ENCODE measurements at regions not wholly inside any gene's neighbourhood (a gene's known extent, or its start where the extent isn't known, plus 50 kb on each side); places are given as distances from the start of the nearest gene placed in this dataset.

GRCh38 chr1:30253807-30254440 is 469.5 kb downstream of the MATN1 start:
- DNase-seq (ENCODE audit: low read depth in 2 of 2) = no peak

DNA sequence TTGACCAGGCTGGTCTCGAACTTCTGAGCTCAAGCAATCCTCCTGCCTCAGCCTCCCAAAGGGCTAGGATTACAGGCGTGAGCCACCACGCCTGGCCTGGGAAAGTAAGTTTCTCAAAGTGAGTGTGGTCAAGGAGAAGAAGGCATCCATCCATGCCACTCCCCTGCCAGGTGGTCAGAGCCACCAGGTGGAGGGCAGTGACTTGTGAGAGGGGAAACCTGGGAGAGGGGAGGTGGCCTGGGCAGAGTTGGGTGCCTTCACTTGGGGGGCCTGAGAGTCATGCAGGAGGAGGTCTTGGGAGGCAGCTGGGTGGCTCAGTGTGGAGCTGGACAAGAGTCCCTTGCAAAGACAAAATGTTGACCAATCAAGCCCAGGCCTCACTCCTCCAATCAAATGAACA is 470.0 kb downstream of the MATN1 start:
- DNase-seq (ENCODE audit: low read depth in 2 of 2) = no peak

DNA sequence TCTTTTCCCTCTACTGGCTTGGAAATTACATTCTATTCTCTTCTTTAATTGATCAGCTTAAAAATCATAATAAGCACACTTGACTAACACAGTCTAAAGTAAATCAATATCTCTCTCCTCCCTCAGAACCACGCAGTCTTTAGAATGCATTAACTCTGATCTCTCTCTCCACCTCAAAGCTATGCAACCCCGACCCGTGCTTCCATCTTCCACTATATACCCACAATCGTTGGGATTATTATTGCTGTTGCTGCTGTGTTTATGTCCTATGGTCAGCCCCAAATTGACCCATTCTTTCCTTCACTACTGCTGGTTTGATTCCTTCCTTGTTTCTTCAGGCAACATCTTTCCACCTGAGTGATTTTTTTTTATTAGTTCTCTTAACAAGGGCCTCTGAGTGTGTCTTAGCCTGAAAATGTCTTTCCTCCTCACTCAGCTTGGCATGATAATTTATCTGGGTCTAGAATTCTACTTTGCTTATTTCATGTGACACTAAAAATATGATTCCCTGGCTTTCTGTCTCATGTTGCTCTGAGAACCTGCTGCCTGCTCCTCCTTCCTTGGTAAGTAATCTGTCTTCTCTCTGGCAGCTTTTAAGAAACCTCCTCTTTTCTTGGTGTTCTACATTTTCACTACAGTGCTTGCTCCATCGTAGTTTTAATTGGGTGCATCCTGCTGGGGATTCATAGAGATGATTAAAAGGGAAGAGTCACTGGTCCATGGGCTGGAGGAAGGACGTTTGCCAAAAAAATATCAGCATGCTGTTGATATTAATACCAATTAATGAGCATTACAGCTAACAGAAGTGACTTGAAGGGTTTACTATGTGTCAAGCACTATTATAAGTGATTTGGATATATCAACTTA is 472.2 kb downstream of the MATN1 start:
- DNase-seq (ENCODE audit: low read depth in 2 of 2) = no peak

GRCh38 chr1:30250338-30250983 is 472.9 kb downstream of the MATN1 start:
- DNase-seq (ENCODE audit: low read depth in 2 of 2) = no peak

- DNase-seq (ENCODE audit: low read depth in 2 of 2) = no peak
Measured at GRCh38 chr1:30249446-30250337, 473.7 kb downstream of the MATN1 start.

DNA sequence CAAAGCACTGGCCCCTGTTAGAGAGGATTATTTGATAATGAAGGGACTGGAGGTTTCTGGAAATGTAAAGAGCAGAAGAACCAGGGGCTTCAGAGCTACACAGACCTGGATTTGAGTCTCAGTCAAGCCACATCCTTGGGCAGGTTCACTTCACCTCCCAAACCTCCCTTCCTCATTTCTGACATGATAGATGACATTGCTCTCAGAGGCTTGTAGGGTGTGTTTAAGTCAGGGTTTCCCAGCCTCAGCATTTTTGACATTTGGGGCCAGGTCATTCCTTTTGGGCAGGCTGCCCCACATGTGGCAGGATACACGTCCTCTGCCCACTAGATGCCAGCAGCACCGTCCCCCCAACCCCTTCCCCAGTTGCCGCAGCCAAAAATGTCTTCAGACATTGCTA is 474.6 kb downstream of the MATN1 start:
- DNase-seq (ENCODE audit: low read depth in 2 of 2) = no peak

GRCh38 chr1:30248373-30248772 is 475.0 kb downstream of the MATN1 start:
- DNase-seq (ENCODE audit: low read depth in 2 of 2) = no peak

- DNase-seq (ENCODE audit: low read depth in 2 of 2) = no peak
Measured at GRCh38 chr1:30244801-30245200, 478.6 kb downstream of the MATN1 start.

DNA sequence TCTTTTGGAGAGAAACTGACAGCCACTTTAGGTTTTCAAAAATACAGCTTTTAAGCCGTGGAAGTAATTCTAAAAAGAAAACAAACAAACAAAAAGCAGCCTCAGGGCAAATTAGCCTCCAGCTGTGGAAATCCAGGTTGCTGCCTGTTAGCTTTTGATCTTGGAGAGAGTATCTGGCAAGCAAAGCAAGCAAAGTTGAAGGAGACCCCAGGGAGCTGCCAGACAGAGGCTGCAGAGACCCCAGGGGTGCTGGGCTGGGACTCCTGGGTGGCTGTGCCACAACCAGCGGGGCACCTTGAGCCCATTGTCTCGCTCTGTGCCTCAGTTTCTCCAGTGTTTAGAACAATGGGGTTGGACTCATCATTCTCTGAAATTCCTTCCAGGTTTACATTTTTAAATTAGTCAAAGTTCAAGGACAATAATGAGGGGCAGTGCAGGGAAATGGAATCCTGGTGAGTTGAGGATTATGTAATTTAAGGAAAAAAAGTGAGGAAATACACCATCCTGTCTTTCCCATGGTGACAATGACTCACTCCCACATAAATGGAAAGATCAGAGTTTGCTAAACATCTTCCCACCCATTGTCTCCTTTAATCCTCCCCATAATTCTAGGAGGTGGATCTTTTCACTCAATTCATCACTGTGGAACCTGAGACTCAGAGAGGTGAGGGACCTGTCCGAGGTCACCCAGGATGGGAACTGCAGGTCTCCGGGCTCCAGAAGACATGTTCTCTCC is 480.5 kb downstream of the MATN1 start:
- DNase-seq (ENCODE audit: low read depth in 2 of 2) = no peak

DNA sequence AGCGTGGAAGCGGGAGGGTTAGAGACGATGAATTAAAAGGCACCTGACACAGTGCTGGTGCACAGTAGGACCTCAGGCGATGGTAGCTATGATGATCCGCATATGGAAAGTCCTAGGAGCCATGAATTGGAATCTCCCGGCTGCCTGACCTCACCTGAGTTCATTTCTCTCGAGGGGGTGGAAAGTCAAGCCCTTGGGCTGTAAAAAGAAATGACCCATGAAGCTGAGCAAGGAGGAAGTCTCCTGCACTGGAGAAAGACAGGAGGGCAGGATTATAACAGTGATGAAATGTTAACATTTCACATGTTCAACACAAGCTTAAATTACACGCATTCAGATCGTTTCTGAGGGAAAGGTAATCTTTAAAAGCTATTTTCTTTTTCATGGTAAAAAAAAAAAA is 481.2 kb downstream of the MATN1 start:
- no peak for DNase-seq (ENCODE audit: low read depth in 2 of 2)

DNA sequence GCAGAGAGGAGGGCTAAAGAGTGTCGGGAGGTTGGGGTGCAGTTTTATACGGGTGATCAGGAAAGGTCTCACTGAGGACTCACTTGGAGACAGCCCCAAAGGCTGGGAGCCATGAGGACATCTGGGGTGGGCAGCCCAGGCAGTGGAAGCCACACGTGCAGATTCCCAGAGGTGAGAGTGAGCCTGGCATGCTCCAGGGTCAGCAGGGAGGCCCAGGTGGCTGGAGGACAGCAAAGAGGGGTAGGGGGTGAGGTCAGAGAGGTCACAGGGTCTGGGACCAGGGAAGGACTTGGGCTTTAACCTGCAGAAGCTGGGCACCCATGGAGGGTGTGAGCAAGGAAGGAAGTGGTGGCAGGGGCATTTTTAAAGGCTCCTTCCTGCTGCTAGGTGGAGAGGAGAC is 481.7 kb downstream of the MATN1 start:
- no peak for DNase-seq (ENCODE audit: low read depth in 2 of 2)

GRCh38 chr1:30234091-30234490 is 489.3 kb downstream of the MATN1 start:
- DNase-seq (ENCODE audit: low read depth in 2 of 2) = no peak

DNA sequence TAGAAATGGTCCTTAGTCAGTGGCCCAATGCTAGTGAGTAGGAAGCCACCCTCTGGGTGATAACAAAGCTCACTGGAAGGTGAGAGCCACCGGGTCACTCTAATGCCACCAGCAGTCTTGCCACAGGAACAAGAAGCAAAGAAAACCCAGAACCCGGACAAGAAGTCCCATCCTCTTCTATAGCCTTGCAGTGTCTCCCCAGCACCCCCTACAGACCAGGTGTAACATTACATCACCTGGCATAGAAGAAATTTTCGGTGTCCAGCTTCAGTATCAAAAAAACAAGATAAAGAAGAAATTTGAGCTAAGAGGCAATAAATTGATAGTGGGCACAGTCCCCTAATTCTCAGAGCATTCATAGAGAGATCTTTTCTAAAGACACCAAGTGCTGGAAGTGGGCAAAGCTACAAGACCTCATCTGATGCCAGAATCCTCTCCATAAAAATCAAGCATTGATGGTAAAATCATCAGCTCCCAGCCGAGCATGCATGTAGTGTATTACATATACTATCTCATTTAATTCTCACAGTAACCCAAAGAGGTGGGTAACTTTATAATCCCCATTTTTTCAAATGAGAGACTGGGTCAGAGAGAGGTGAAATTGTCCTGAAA is 491.0 kb downstream of the MATN1 start:
- peak in 1 of 2 donors; percentile 18 for DNase-seq (ENCODE audit: low read depth in 2 of 2)

DNA sequence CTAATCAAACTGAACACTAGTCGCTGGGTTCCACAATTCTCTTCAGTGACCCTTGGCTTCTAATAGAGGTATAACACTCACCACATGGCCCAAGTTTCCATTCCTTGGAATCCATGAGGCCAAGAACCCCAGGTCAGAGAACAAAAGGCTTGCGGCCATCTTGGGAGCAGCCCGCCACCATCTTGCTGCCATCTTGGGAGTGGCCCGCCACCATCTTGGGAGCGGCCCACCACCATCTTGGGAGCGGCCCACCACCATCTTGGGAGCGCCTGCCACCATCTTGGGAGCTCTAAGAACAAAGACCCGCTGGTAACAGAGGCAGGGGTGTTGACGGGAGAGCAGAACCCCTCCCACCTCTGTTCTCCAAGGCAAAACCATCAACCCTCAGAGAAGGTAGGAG is 493.4 kb downstream of the MATN1 start:
- DNase-seq (ENCODE audit: low read depth in 2 of 2) = no peak

- DNase-seq (ENCODE audit: low read depth in 2 of 2) = no peak
Measured at GRCh38 chr1:30229557-30229956, 493.8 kb downstream of the MATN1 start.

DNA sequence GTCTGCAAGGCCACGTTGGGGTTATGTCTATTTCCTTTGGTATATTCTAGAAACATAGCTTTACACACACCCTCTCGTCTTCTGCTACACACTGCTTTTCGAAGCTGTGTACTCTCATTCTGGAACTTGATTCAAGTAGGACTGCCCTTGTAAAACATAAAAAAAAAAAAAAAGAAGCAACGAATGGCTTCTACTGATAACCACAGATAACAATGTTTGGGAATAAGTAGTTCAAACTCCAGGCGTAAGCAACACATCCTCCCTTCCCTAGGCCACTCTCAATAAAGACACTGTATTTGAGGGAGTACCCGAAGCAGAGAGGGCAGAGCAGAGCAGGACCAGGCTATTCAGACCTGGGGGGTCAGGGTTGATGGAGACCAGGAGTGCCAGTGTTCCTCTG is 496.7 kb downstream of the MATN1 start:
- DNase-seq (ENCODE audit: low read depth in 2 of 2) = no peak

- DNase-seq (ENCODE audit: low read depth in 2 of 2) = no peak
Measured at GRCh38 chr1:30225357-30225756, 498.0 kb downstream of the MATN1 start.

DNA sequence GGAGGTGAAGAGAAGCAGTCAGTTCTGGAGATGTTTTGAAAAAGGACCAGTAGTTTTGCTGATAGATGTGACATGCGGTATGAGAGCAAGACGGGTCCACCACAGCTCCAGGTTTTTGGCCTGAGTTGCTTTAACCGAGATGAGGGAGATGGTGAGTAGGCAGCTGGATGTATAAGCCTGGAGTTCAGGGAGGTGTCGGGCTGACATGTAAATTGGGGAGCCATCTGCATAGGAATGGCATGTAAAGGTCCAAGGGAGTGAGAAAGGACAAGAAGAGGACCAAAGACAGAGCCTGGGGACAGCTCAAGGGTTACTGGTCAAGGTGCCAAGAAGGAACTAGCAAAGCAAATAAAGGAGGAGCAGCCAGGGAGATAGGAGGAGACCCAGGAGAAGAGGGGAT is 503.7 kb downstream of the MATN1 start:
- no peak for DNase-seq (ENCODE audit: low read depth in 2 of 2)

DNA sequence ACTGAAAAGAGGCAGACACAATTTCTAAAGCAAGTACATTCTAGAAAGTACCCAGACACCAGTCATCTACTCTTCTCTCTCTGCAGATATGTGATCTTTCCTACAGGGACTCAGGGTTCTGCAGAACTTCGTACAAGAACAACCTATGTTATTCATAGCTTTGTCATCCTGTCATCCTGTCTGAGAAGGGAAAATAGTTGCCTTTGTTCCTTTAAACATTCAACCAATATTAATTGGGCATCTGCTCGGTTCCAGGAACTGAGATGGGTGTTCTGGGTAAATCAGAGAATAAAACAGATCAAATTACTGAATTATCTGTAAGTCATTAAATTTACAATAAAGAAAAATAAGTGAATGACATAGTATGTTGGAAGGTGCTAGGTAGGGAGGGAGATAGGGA is 504.9 kb downstream of the MATN1 start:
- DNase-seq (ENCODE audit: low read depth in 2 of 2) = no peak

- DNase-seq (ENCODE audit: low read depth in 2 of 2) = no peak
Measured at GRCh38 chr1:30216602-30217001, 506.8 kb downstream of the MATN1 start.

DNA sequence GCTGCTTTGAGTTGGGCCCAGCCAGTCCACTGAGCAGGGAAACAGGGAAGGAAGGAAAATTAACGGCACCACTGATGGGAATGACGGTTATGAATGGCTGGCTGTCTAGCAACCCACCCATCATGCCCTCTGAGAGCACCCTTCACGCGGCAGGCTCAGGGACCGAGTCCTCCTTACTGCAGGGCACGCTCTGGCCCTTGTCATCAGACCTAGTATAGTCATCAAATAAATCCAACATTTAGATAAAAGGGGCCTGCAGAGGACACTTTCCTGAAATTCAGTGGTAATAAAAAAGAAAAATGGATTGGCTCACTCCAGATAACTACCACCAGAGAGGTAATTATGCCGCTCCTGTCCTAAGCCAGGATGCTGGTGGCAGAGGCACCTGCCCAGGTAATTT is 509.4 kb downstream of the MATN1 start:
- no peak for DNase-seq (ENCODE audit: low read depth in 2 of 2)

All from lung microvascular endothelial cell (primary cell).